H1 (cell line): ENCODE measurements at regions not wholly inside any gene's neighbourhood (a gene's known extent, or its start where the extent isn't known, plus 50 kb on each side); places are given as distances from the start of the nearest gene placed in this dataset.

Experiments used
- CTCF ChIA-PET: fragments of 300-600 bp; sonication (Branson Sonifier 250); formaldehyde crosslinking; loops from one replicate; lab custom pipeline; 2021; ENCODE audit not compliant: partially characterized antibody; lab: Charles Lee
- POLR2A ChIA-PET: fragments of 300-600 bp; sonication (Branson Sonifier 250); formaldehyde crosslinking; loops from one replicate; lab custom pipeline; 2021; ENCODE audit warnings: inconsistent platforms; ENCODE audit not compliant: partially characterized antibody; lab: Charles Lee
- DNase-seq, 2 experiments: peaks; one replicate each; pipeline versions ENCODE4 v3.0.0 to v3.0.0-alpha.2; 2010 to 2022; ENCODE audit warnings: low spot score in 2 of 2, low read depth in 1 of 2, mixed read lengths in 1 of 2
- FAIRE-seq: peaks from 2 replicates; lab custom pipeline; 2011; peaks lifted over from hg19 to GRCh38; lab: Jason Lieb, UNC
- H2AFZ ChIP-seq: 2 replicates; pipeline ENCODE4 v1.8.1; 2012; ENCODE audit warnings: low read length, inconsistent platforms
- H2AK5ac ChIP-seq: 2 replicates; pipeline ENCODE4 v1.6.1; 2013; ENCODE audit warnings: low read depth, low read length
- H2BK120ac ChIP-seq: replicated peaks from 2 replicates; pipeline ENCODE3; 2013; ENCODE audit warnings: low read depth, low read length, inconsistent platforms
- H2BK12ac ChIP-seq: 2 replicates; pipeline ENCODE4 v1.6.1; 2013; ENCODE audit warnings: low read depth, low read length
- H2BK15ac ChIP-seq: 2 replicates; pipeline ENCODE4 v1.6.1; 2013; ENCODE audit warnings: low read length
- H2BK20ac ChIP-seq: 2 replicates; pipeline ENCODE4 v1.6.1; 2013; ENCODE audit warnings: low read length
- H2BK5ac ChIP-seq: 2 replicates; pipeline ENCODE4 v1.6.1; 2013; ENCODE audit warnings: low read depth, low read length
- H3K14ac ChIP-seq: 2 replicates; pipeline ENCODE4 v1.6.1; 2013; ENCODE audit warnings: inconsistent platforms; ENCODE audit not compliant: insufficient read length
- H3K18ac ChIP-seq: 2 replicates; pipeline ENCODE4 v1.6.1; 2013; ENCODE audit warnings: low read length; ENCODE audit errors: extremely low read depth
- H3K23ac ChIP-seq: 2 replicates; pipeline ENCODE4 v1.6.1; 2013; ENCODE audit warnings: inconsistent platforms; ENCODE audit not compliant: insufficient read length
- H3K23me2 ChIP-seq: 2 replicates; pipeline ENCODE4 v1.6.1; 2013; ENCODE audit warnings: low read depth, low read length
- H3K27ac ChIP-seq: 2 replicates; pipeline ENCODE4 v1.6.1; 2011; ENCODE audit warnings: low read depth, low read length, inconsistent platforms
- H3K27me3 ChIP-seq, 4 experiments: replicated peaks in 1 of 4; 1 replicate in 1 of 4; 2 replicates in 3 of 4; pipeline versions ENCODE4 v1.6.1 to v1.8.1; 2011 to 2013; ENCODE audit warnings: low read length in 3 of 4, mild to moderate bottlenecking in 3 of 4, inconsistent platforms in 2 of 4, mixed read lengths in 2 of 4, moderate library complexity in 1 of 4; ENCODE audit not compliant: control insufficient read depth in 3 of 4, insufficient read depth in 3 of 4; ENCODE audit errors: extremely low read depth in 1 of 4
- H3K36me3 ChIP-seq, 4 experiments: 2 replicates each; pipeline versions ENCODE4 v1.6.1 to v1.8.1; 2011 to 2013; ENCODE audit warnings: mild to moderate bottlenecking in 4 of 4, low read length in 3 of 4, moderate library complexity in 2 of 4, control low read depth in 1 of 4, inconsistent platforms in 1 of 4; ENCODE audit not compliant: insufficient read depth in 4 of 4, control insufficient read depth in 2 of 4
- H3K4ac ChIP-seq: replicated peaks from 2 replicates; pipeline ENCODE3; 2013; ENCODE audit warnings: low read length, low read depth, mixed read lengths, inconsistent platforms; ENCODE audit not compliant: insufficient read length
- H3K4me1 ChIP-seq, 4 experiments: replicated peaks in 1 of 4; 1 replicate in 1 of 4; 2 replicates in 3 of 4; pipeline versions ENCODE4 v1.6.1 to v1.8.1; 2011 to 2013; ENCODE audit warnings: low read length in 3 of 4, inconsistent platforms in 2 of 4, mixed read lengths in 1 of 4; ENCODE audit not compliant: insufficient read depth in 4 of 4, control insufficient read depth in 3 of 4
- H3K4me2 ChIP-seq, 2 experiments: 2 replicates each; pipeline versions ENCODE4 v1.6.1 to v1.8.1; 2011 to 2013; ENCODE audit warnings: low read depth in 2 of 2, low read length in 2 of 2, control low read depth in 1 of 2, inconsistent platforms in 1 of 2, mild to moderate bottlenecking in 1 of 2; ENCODE audit not compliant: insufficient read depth in 1 of 2
- H3K4me3 ChIP-seq, 4 experiments: fragments of 200-600, 300-600 bp in 1 of 4; sonication (generic), shearing (Covaris generic), sonication (Bioruptor Twin) in 1 of 4; 2 replicates each; pipeline versions ENCODE4 v1.5.1 to v1.8.1; 2011 to 2016; ENCODE audit warnings: low read length in 4 of 4, low read depth in 3 of 4, control low read depth in 2 of 4, inconsistent platforms in 2 of 4, mild to moderate bottlenecking in 2 of 4, mixed read lengths in 1 of 4, moderate library complexity in 1 of 4; ENCODE audit not compliant: insufficient read depth in 2 of 4; ENCODE audit errors: extremely low read depth in 1 of 4
- H3K56ac ChIP-seq: replicated peaks from 2 replicates; pipeline ENCODE3; 2013; ENCODE audit warnings: low read depth, mild to moderate bottlenecking, mixed read lengths, low read length, inconsistent platforms; ENCODE audit not compliant: insufficient read length
- H3K79me1 ChIP-seq: 2 replicates; pipeline ENCODE4 v1.6.1; 2013; ENCODE audit warnings: low read depth, low read length, control low read depth
- H3K79me2 ChIP-seq, 2 experiments: 2 replicates each; pipeline versions ENCODE4 v1.6.1 to v1.8.1; 2012 to 2013; ENCODE audit warnings: low read length in 2 of 2, mild to moderate bottlenecking in 2 of 2, inconsistent platforms in 1 of 2; ENCODE audit not compliant: insufficient read depth in 2 of 2, control insufficient read depth in 1 of 2
- H3K9ac ChIP-seq, 4 experiments: replicated peaks in 1 of 4; 1 replicate in 1 of 4; 2 replicates in 3 of 4; pipeline versions ENCODE4 v1.6.1 to v1.8.1; 2011 to 2013; ENCODE audit warnings: low read depth in 3 of 4, low read length in 3 of 4, control low read depth in 2 of 4, mild to moderate bottlenecking in 2 of 4, moderate library complexity in 2 of 4, inconsistent platforms in 1 of 4; ENCODE audit errors: extremely low read depth in 1 of 4
- H3K9me3 ChIP-seq, 2 experiments: 2 replicates each; pipeline versions ENCODE4 v1.6.1 to v1.8.1; 2012 to 2013; ENCODE audit warnings: mild to moderate bottlenecking in 2 of 2, moderate library complexity in 2 of 2, control low read depth in 1 of 2, inconsistent platforms in 1 of 2, low read depth in 1 of 2, low read length in 1 of 2, mixed read lengths in 1 of 2; ENCODE audit not compliant: insufficient read depth in 2 of 2
- H4K20me1 ChIP-seq, 2 experiments: replicated peaks in 1 of 2; 2 replicates each; pipeline versions ENCODE3 to v1.8.1; 2011 to 2013; ENCODE audit warnings: inconsistent platforms in 2 of 2, low read length in 2 of 2, mild to moderate bottlenecking in 1 of 2; ENCODE audit not compliant: insufficient read depth in 2 of 2, control insufficient read depth in 1 of 2
- H4K5ac ChIP-seq: 2 replicates; pipeline ENCODE4 v1.6.1; 2013; ENCODE audit warnings: low read length, low read depth, mixed read lengths, inconsistent platforms; ENCODE audit not compliant: insufficient read length
- H4K8ac ChIP-seq: 2 replicates; pipeline ENCODE4 v1.8.0; 2013; ENCODE audit warnings: mild to moderate bottlenecking, moderate library complexity, low read length, inconsistent platforms; ENCODE audit not compliant: insufficient read depth; ENCODE audit errors: extremely low read depth
- H4K91ac ChIP-seq: replicated peaks from 2 replicates; pipeline ENCODE3; 2013; ENCODE audit warnings: low read length, mixed read lengths, inconsistent platforms; ENCODE audit not compliant: insufficient read length
- CBX5 ChIP-seq: fragments of 300-800, 300-1000 bp; sonication (generic); IDR thresholded peaks from 2 replicates; pipeline ENCODE4 v1.7.1; 2016; ENCODE audit warnings: antibody characterized with exemption, low read length, low read depth
- CHD2 ChIP-seq: IDR thresholded peaks from 2 replicates; pipeline ENCODE4 v1.6.1; 2012; ENCODE audit warnings: low read length, improper control_type of control experiment
- CTCF ChIP-seq, 3 experiments: IDR thresholded peaks; 1 replicate in 2 of 3; 2 replicates in 1 of 3; pipeline versions ENCODE4 v1.5.1 to v1.6.1; 2011; ENCODE audit warnings: low read length in 3 of 3, mild to moderate bottlenecking in 3 of 3, inconsistent platforms in 2 of 3, low read depth in 1 of 3, moderate library complexity in 1 of 3; ENCODE audit not compliant: insufficient read depth in 1 of 3; ENCODE audit errors: control extremely low read depth in 1 of 3
- GTF2F1 ChIP-seq: IDR thresholded peaks from 2 replicates; pipeline ENCODE4 v1.6.1; 2012; ENCODE audit warnings: low read depth, low read length, improper control_type of control experiment, borderline replicate concordance
- JUN ChIP-seq: IDR thresholded peaks from 2 replicates; pipeline ENCODE4 v1.6.1; 2011; ENCODE audit warnings: low read depth, mild to moderate bottlenecking, improper control_type of control experiment, low read length
- NRF1 ChIP-seq: IDR thresholded peaks from 2 replicates; pipeline ENCODE4 v1.6.1; 2011; ENCODE audit warnings: mild to moderate bottlenecking, low read depth, low read length, improper control_type of control experiment
- POLR2A ChIP-seq, 2 experiments: IDR thresholded peaks; 1 replicate in 1 of 2; 2 replicates in 1 of 2; pipeline ENCODE4 v1.6.1; 2011; ENCODE audit warnings: low read depth in 2 of 2, low read length in 2 of 2, mild to moderate bottlenecking in 2 of 2; ENCODE audit errors: control extremely low read depth in 1 of 2
- RBBP5 ChIP-seq: IDR thresholded peaks from 2 replicates; pipeline ENCODE4 v1.7.1; 2012; ENCODE audit warnings: low read depth, mild to moderate bottlenecking, inconsistent platforms, low read length, moderate library complexity, borderline replicate concordance
- RXRA ChIP-seq: IDR thresholded peaks from 2 replicates; pipeline ENCODE4 v1.6.1; 2011; ENCODE audit warnings: low read depth, mild to moderate bottlenecking, low read length, moderate library complexity; ENCODE audit not compliant: insufficient read depth
- WGBS, 2 experiments: shearing (Covaris generic) in 1 of 2; methylation state at CpG; one replicate each; pipeline versions ENCODE4 v1.1.6 to v1.1.7; 2013 to 2015; ENCODE audit warnings: low lambda C conversion rate in 2 of 2, mixed read lengths in 2 of 2, inconsistent platforms in 1 of 2, low coverage in 1 of 2, missing lambda C conversion rate in 1 of 2; ENCODE audit not compliant: insufficient replicate concordance in 2 of 2, insufficient coverage in 1 of 2, insufficient read length in 1 of 2; ENCODE audit errors: extremely low coverage in 1 of 2, missing lambda C conversion rate in 1 of 2; 5-methylcytosine and 5-hydroxymethylcytosine counted together

GRCh38 chr5:164010900-164011299 is 505.5 kb downstream of the MAT2B start:
- no peak overlapping the region for H2BK120ac ChIP-seq
- TF ChIP-seq POLR2A (IDR thresholded peaks at IDR 0.05; ENCODE audit: control extremely low read depth in 1 of 2, low read depth in 2 of 2, low read length in 2 of 2) (no peak), CHD2 (no peak), RXRA (no peak), RBBP5 (no peak), CBX5 (no peak), GTF2F1 (no peak), NRF1 (no peak), CTCF (IDR thresholded peaks at IDR 0.05; ENCODE audit: control extremely low read depth in 1 of 3, insufficient read depth in 1 of 3, low read depth in 1 of 3, low read length in 3 of 3) (no peak), JUN (no peak)
- no peak overlapping the region for H3K27ac ChIP-seq
- no peak overlapping the region for H3K9ac ChIP-seq
- no peaks in the 10 kb centered on the region for H3K27me3 ChIP-seq
- no peak overlapping the region for H3K4ac ChIP-seq
- no peak overlapping the region for H3K14ac ChIP-seq
- H2AK5ac ChIP-seq: no peak overlapping the region
- no peaks in the 10 kb centered on the region for H3K4me1 ChIP-seq
- no peaks in the 10 kb centered on the region for H3K36me3 ChIP-seq
- H2BK15ac ChIP-seq: no peak overlapping the region
- CTCF ChIA-PET: no interaction called here
- H4K91ac ChIP-seq: no peak overlapping the region
- H3K23me2 ChIP-seq: no peaks in the 10 kb centered on the region
- H4K8ac ChIP-seq: no peak overlapping the region
- DNase-seq: no peak
- H2BK12ac ChIP-seq: no peak overlapping the region
- H2BK20ac ChIP-seq: no peak overlapping the region
- H3K79me1 ChIP-seq: no peaks in the 10 kb centered on the region
- H3K23ac ChIP-seq: no peak overlapping the region
- no peaks in the 10 kb centered on the region for H3K79me2 ChIP-seq
- no peaks in the 10 kb centered on the region for H4K20me1 ChIP-seq
- H3K4me2 ChIP-seq: no peak overlapping the region
- no peak overlapping the region for H3K56ac ChIP-seq
- H3K9me3 ChIP-seq: no peaks in the 10 kb centered on the region
- no peak overlapping the region for H4K5ac ChIP-seq
- 87% methylated on average over 3 of the region's 3 CpGs; no CpG with 5 or more reads in 1 of the 2 experiments for WGBS, 2 experiments
- POLR2A ChIA-PET: no interaction called here
- no peak for FAIRE-seq
- H3K18ac ChIP-seq: no peak overlapping the region
- no peak overlapping the region for H2AFZ ChIP-seq
- no peak overlapping the region for H2BK5ac ChIP-seq
- H3K4me3 ChIP-seq: no peak overlapping the region
